SU-DHL-6 (cell line): ENCODE measurements at regions not wholly inside any gene's neighbourhood (a gene's known extent, or its start where the extent isn't known, plus 50 kb on each side); places are given as distances from the start of the nearest gene placed in this dataset.

Source experiments
- H2AFZ ChIP-seq: fragments of 200-600 bp; sonication (generic); 2 replicates; pipeline ENCODE4 v1.6.1; 2014; ENCODE audit warnings: low read depth, mild to moderate bottlenecking, moderate library complexity, mixed read lengths, antibody characterized with exemption, low read length; ENCODE audit not compliant: severe bottlenecking
- H3F3A ChIP-seq: fragments of 200-600 bp; shearing (Covaris generic); 2 replicates; pipeline ENCODE4 v1.6.0; 2016; ENCODE audit warnings: antibody characterized with exemption, mild to moderate bottlenecking; ENCODE audit not compliant: insufficient read depth
- H3K27ac ChIP-seq: fragments of 200-600 bp; sonication (generic); 2 replicates; pipeline ENCODE4 v1.5.1; 2016; ENCODE audit warnings: low read depth, mild to moderate bottlenecking, low read length, moderate library complexity, mixed read lengths
- H3K27me3 ChIP-seq: fragments of 200-600 bp; sonication (generic), shearing (Covaris generic); 2 replicates; pipeline ENCODE4 v1.6.0; 2014; ENCODE audit warnings: mild to moderate bottlenecking, low read length
- H3K36me3 ChIP-seq: fragments of 200-600 bp; sonication (generic); 2 replicates; pipeline ENCODE4 v1.6.1; 2014; ENCODE audit warnings: mild to moderate bottlenecking, low read length, mixed read lengths
- H3K4me2 ChIP-seq: fragments of 300-600, 200-600 bp; shearing (Covaris generic), sonication (generic); 2 replicates; pipeline ENCODE4 v1.6.0; 2014; ENCODE audit warnings: low read length, low read depth, mild to moderate bottlenecking; ENCODE audit not compliant: poor library complexity, severe bottlenecking
- H3K4me3 ChIP-seq: fragments of 200-600 bp; sonication (generic); 2 replicates; pipeline ENCODE4 v1.5.1; 2014; ENCODE audit warnings: antibody characterized with exemption, low read length, mild to moderate bottlenecking, mixed read lengths; ENCODE audit not compliant: insufficient read depth, poor library complexity, severe bottlenecking
- H3K79me2 ChIP-seq: fragments of 200-600 bp; sonication (generic); 2 replicates; pipeline ENCODE4 v1.6.1; 2014; ENCODE audit warnings: mild to moderate bottlenecking, low read length, moderate library complexity; ENCODE audit not compliant: insufficient read depth
- H3K9ac ChIP-seq: fragments of 200-600 bp; sonication (generic); 2 replicates; pipeline ENCODE4 v1.7.0; 2014; ENCODE audit warnings: mild to moderate bottlenecking, low read length
- H3K9me2 ChIP-seq: fragments of 200-600 bp; sonication (generic); replicated peaks from 2 replicates; pipeline ENCODE4 v1.6.1; 2014; ENCODE audit warnings: low read length; ENCODE audit not compliant: insufficient read depth
- H3K9me3 ChIP-seq: fragments of 200-600 bp; sonication (generic); 2 replicates; pipeline ENCODE4 v1.6.1; 2014; ENCODE audit warnings: low read length, mixed read lengths; ENCODE audit not compliant: insufficient read depth
- H4K20me1 ChIP-seq: fragments of 200-600 bp; sonication (generic); 2 replicates; pipeline ENCODE4 v1.6.1; 2014; ENCODE audit warnings: low read depth, mild to moderate bottlenecking, antibody characterized with exemption, low read length, moderate library complexity, mixed read lengths
- EZH2phosphoT487 ChIP-seq: fragments of 200-600 bp; sonication (generic), shearing (Covaris generic); conservative IDR thresholded peaks from 2 replicates; pipeline ENCODE4 v1.6.1; 2018; ENCODE audit warnings: mild to moderate bottlenecking, antibody characterized with exemption, low read length, moderate library complexity, mixed read lengths
- TF ChIP-seq, protein P1 (sequence below): fragments of 200-600 bp; sonication (generic); IDR thresholded peaks from one replicate; pipeline ENCODE4 v1.5.1; 2017; ENCODE audit warnings: antibody characterized with exemption, mild to moderate bottlenecking, low read length, moderate library complexity; ENCODE audit not compliant: insufficient read depth, poor library complexity, severe bottlenecking

DNA sequence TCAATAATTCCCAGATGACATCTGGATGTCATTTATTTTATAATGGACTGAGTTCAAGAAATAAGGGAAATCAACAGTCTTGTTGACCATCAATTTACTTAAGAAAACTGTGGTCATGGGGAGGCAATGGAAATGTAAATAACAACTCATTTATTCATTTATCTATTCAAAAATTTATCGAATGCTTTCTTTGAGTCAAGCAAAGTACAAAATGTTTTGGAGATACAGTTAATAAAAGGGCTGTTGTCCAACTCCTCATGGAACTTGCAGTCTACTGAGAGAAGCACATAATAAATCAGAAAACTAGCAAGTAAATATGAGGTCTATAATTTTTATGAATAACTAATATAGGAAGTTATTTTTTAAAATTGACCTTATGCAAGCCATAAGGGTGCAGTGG is 65.5 kb upstream of the KITLG start:
- no peaks in the 10 kb centered on the region for H4K20me1 ChIP-seq
- no peak overlapping the region for H2AFZ ChIP-seq
- no peaks in the 10 kb centered on the region for H3K9me3 ChIP-seq
- no peak overlapping the region for H3K4me2 ChIP-seq
- H3K79me2 ChIP-seq: no peaks in the 10 kb centered on the region
- no peaks in the 10 kb centered on the region for H3K27me3 ChIP-seq
- no peak overlapping the region for H3K4me3 ChIP-seq
- H3K9ac ChIP-seq: no peak overlapping the region
- H3K9me2 ChIP-seq: no peaks in the 10 kb centered on the region
- TF ChIP-seq, protein P1, sequence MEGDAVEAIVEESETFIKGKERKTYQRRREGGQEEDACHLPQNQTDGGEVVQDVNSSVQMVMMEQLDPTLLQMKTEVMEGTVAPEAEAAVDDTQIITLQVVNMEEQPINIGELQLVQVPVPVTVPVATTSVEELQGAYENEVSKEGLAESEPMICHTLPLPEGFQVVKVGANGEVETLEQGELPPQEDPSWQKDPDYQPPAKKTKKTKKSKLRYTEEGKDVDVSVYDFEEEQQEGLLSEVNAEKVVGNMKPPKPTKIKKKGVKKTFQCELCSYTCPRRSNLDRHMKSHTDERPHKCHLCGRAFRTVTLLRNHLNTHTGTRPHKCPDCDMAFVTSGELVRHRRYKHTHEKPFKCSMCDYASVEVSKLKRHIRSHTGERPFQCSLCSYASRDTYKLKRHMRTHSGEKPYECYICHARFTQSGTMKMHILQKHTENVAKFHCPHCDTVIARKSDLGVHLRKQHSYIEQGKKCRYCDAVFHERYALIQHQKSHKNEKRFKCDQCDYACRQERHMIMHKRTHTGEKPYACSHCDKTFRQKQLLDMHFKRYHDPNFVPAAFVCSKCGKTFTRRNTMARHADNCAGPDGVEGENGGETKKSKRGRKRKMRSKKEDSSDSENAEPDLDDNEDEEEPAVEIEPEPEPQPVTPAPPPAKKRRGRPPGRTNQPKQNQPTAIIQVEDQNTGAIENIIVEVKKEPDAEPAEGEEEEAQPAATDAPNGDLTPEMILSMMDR: no peak
- TF ChIP-seq EZH2phosphoT487: no peak
- no peaks in the 10 kb centered on the region for H3K36me3 ChIP-seq
- no peak overlapping the region for H3K27ac ChIP-seq
- H3F3A ChIP-seq: no peaks in the 10 kb centered on the region

DNA sequence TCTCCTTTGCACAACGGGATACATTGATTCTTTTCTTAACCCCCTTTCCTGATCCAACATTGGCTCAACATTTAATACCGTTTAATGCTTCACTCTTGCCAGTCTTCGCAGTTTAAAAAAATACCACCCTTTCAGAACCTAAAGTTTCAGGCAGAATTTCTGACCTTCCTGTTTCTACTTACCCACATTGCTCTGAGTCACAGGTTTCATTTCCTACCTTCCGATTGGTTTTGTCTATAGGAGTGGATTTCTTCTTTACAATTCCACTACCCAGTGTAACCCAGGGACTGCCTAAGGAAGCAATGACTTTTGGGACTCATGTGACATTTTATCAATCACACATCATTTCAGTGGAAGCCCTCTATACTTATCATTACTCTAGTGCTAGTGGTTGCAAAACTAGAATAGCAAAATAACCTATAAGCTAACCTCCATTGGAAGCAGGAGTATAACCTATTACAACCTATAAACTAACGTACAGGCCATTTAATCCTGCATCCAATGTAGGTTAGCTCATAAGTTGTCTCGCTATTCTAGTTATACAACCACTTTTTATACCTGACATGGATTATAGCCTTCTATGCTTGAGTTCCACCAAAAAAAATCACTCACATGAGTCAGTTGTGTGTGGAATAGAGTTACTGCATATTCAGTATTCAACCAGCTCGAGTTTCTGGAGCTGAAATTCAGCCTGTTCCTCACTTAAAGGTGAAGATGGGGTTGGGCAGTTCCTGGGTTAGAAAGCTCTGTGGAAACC is 64.9 kb upstream of the KITLG start:
- H3K4me3 ChIP-seq: no peak overlapping the region
- no peak for TF ChIP-seq EZH2phosphoT487
- TF ChIP-seq, protein P1: no peak
- H3K36me3 ChIP-seq: no peaks in the 10 kb centered on the region
- H3F3A ChIP-seq: no peaks in the 10 kb centered on the region
- no peak overlapping the region for H2AFZ ChIP-seq
- no peak overlapping the region for H3K27ac ChIP-seq
- no peaks in the 10 kb centered on the region for H3K9me3 ChIP-seq
- no peak overlapping the region for H3K4me2 ChIP-seq
- H3K9me2 ChIP-seq: no peaks in the 10 kb centered on the region
- no peaks in the 10 kb centered on the region for H3K27me3 ChIP-seq
- no peaks in the 10 kb centered on the region for H3K79me2 ChIP-seq
- no peak overlapping the region for H3K9ac ChIP-seq
- H4K20me1 ChIP-seq: no peaks in the 10 kb centered on the region

DNA sequence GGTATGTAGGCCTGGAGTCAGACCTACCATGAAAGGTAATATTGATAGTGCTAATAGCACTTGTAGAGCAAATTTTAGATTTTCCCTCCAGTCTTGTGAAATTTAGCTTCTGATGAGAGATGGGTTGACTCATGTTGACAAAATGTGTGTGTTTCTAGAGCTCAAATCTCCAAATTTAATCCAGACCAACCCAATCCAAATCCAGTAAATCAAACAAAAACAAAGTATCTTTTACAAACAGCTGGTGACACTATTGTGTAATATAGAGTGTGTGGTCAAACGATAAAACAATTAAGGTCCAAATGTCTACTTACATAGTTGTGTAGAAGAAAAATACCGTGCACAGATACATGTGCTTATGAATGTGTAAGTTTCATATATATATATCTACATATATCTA is 63.4 kb upstream of the KITLG start:
- no peak overlapping the region for H3K9ac ChIP-seq
- H3K36me3 ChIP-seq: no peaks in the 10 kb centered on the region
- H4K20me1 ChIP-seq: no peaks in the 10 kb centered on the region
- H3K27me3 ChIP-seq: no peaks in the 10 kb centered on the region
- H3K4me3 ChIP-seq: no peak overlapping the region
- H3K9me2 ChIP-seq: no peaks in the 10 kb centered on the region
- H3K9me3 ChIP-seq: no peaks in the 10 kb centered on the region
- H3K4me2 ChIP-seq: no peak overlapping the region
- TF ChIP-seq, protein P1: no peak
- no peak for TF ChIP-seq EZH2phosphoT487
- H2AFZ ChIP-seq: no peak overlapping the region
- H3K79me2 ChIP-seq: no peaks in the 10 kb centered on the region
- H3K27ac ChIP-seq: no peak overlapping the region
- no peaks in the 10 kb centered on the region for H3F3A ChIP-seq
